Heart left ventricle (tissue), 13 donors: ENCODE measurements at regions not wholly inside any gene's neighbourhood (a gene's known extent, or its start where the extent isn't known, plus 50 kb on each side); places are given as distances from the start of the nearest gene placed in this dataset.

Experiments
- POLR2A ChIP-seq, 2 donors: fragments of 450-650 bp; IDR thresholded peaks; one replicate each; pipeline ENCODE4 v1.6.1; 2017; ENCODE audit warnings: antibody characterized with exemption in 2 of 2, mild to moderate bottlenecking in 2 of 2, moderate library complexity in 2 of 2
- TF ChIP-seq, protein P1 (sequence below), 12 donors: fragments of 200-600 bp; sonication (generic) in 4 of 12; IDR thresholded peaks; one replicate each; pipeline versions ENCODE4 v1.5.0 to v1.8.0; 2018 to 2022; ENCODE audit warnings: antibody characterized with exemption in 12 of 12, mild to moderate bottlenecking in 5 of 12
- donor health status: ischemic (EF 13 %, LVEDD 7.1; RV severe dilation, severe dysfunction).
- donor health status: DM: no; HTN: yes; CAD: no.
- donor health status: DM: no; HTN: no; CAD: no.
- donor health status: ischemic (EF 25% LVEDD 6.9; RV normal size, moderate dysfunction).
- donor health status: ischemic (EF 25% LVEDD 5.7; RV mildly dilated, moderate dysfunction).
- donor health status: ischemic (EF 35%, LVEDD 5.7; RV mildly dilated, moderate dysfunction).
- donor health status: nonischemic (EF 11% LVEDD 7.7; RV severe dilation, severe dysfunction).
- donor health status: DM: yes; HTN: yes; CAD: no.
- donor health status: PGD.
- donor health status: ischemic (EF 29% LVEDD 5.4; RV normal size, mild dysfunction).
- donor health status: nonischemic (EF 23%, LVEDD 6.1; RV moderate dilation, normal function).

GRCh38 chr11:27187848-27188621 lies 147.4 kb downstream of the BBOX1 start:
- no peak for TF ChIP-seq POLR2A (IDR thresholded peaks at IDR 0.05)
- TF ChIP-seq, protein P1, sequence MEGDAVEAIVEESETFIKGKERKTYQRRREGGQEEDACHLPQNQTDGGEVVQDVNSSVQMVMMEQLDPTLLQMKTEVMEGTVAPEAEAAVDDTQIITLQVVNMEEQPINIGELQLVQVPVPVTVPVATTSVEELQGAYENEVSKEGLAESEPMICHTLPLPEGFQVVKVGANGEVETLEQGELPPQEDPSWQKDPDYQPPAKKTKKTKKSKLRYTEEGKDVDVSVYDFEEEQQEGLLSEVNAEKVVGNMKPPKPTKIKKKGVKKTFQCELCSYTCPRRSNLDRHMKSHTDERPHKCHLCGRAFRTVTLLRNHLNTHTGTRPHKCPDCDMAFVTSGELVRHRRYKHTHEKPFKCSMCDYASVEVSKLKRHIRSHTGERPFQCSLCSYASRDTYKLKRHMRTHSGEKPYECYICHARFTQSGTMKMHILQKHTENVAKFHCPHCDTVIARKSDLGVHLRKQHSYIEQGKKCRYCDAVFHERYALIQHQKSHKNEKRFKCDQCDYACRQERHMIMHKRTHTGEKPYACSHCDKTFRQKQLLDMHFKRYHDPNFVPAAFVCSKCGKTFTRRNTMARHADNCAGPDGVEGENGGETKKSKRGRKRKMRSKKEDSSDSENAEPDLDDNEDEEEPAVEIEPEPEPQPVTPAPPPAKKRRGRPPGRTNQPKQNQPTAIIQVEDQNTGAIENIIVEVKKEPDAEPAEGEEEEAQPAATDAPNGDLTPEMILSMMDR (IDR thresholded peaks at IDR 0.05) = no peak
